Keratinocyte (primary cell): ENCODE measurements at regions not wholly inside any gene's neighbourhood (a gene's known extent, or its start where the extent isn't known, plus 50 kb on each side); places are given as distances from the start of the nearest gene placed in this dataset.

Source experiments
- DNase-seq: peaks from one replicate; pipeline ENCODE4 v3.0.0-alpha.2; 2011; ENCODE audit warnings: low read depth, missing footprints, low spot score
- FAIRE-seq: peaks from 2 replicates; lab custom pipeline; 2011; peaks lifted over from hg19 to GRCh38; lab: Jason Lieb, UNC
- H2AFZ ChIP-seq: 2 replicates; pipeline ENCODE4 v1.6.0; 2012; ENCODE audit warnings: low read length, control low read depth, inconsistent platforms; ENCODE audit not compliant: control insufficient read depth
- H3K27ac ChIP-seq: 2 replicates; pipeline ENCODE4 v1.5.1; 2011; ENCODE audit warnings: low read length; ENCODE audit not compliant: control insufficient read depth, insufficient read depth
- H3K27me3 ChIP-seq: 3 replicates; pipeline ENCODE4 v1.6.0; 2011; ENCODE audit warnings: low read length; ENCODE audit not compliant: control insufficient read depth, insufficient read depth; ENCODE audit errors: extremely low read depth
- H3K36me3 ChIP-seq, 2 experiments: 2 replicates in 1 of 2; 3 replicates in 1 of 2; pipeline ENCODE4 v1.5.1; 2011; ENCODE audit warnings: low read length in 2 of 2, mild to moderate bottlenecking in 1 of 2; ENCODE audit not compliant: control insufficient read depth in 2 of 2, insufficient read depth in 2 of 2; ENCODE audit errors: extremely low read depth in 1 of 2
- H3K4me1 ChIP-seq: 3 replicates; pipeline ENCODE4 v1.5.1; 2011; ENCODE audit warnings: low read length; ENCODE audit not compliant: control insufficient read depth, insufficient read depth; ENCODE audit errors: extremely low read depth
- H3K4me2 ChIP-seq: 3 replicates; pipeline ENCODE4 v1.6.0; 2011; ENCODE audit warnings: low read depth, low read length; ENCODE audit not compliant: control insufficient read depth, insufficient read depth; ENCODE audit errors: extremely low read depth
- H3K4me3 ChIP-seq, 3 experiments: fragments of 200-600 bp in 1 of 3; sonication (generic) in 1 of 3; 2 replicates in 2 of 3; 3 replicates in 1 of 3; pipeline ENCODE4 v1.5.1; 2011 to 2016; ENCODE audit warnings: low read length in 3 of 3, mild to moderate bottlenecking in 3 of 3, control low read depth in 2 of 3, inconsistent platforms in 1 of 3, low read depth in 1 of 3, mixed read lengths in 1 of 3, mixed run types in 1 of 3, moderate library complexity in 1 of 3; ENCODE audit not compliant: control insufficient read depth in 2 of 3, insufficient read depth in 2 of 3; ENCODE audit errors: extremely low read depth in 1 of 3
- H3K79me2 ChIP-seq: 2 replicates; pipeline ENCODE4 v1.6.0; 2012; ENCODE audit warnings: low read length; ENCODE audit not compliant: control insufficient read depth, insufficient read depth
- H3K9ac ChIP-seq: 3 replicates; pipeline ENCODE4 v1.6.0; 2011; ENCODE audit warnings: low read length; ENCODE audit not compliant: control insufficient read depth, insufficient read depth; ENCODE audit errors: extremely low read depth
- H3K9me1 ChIP-seq: 3 replicates; pipeline ENCODE4 v1.6.0; 2011; ENCODE audit warnings: low read length; ENCODE audit not compliant: control insufficient read depth, insufficient read depth; ENCODE audit errors: extremely low read depth
- H3K9me3 ChIP-seq: 2 replicates; pipeline ENCODE4 v1.5.1; 2012; ENCODE audit warnings: low read depth, low read length; ENCODE audit not compliant: control insufficient read depth
- H4K20me1 ChIP-seq: 3 replicates; pipeline ENCODE4 v1.6.0; 2011; ENCODE audit warnings: low read length; ENCODE audit not compliant: control insufficient read depth, insufficient read depth; ENCODE audit errors: extremely low read depth
- EZH2 ChIP-seq: IDR thresholded peaks from one replicate; pipeline ENCODE4 v1.6.1; 2012; ENCODE audit warnings: inconsistent platforms, mild to moderate bottlenecking, low read length, moderate library complexity
- dilution Hi-C: fragments of 300-500 bp; cut with MboI; formaldehyde crosslinking; loops from one replicate; pipeline ENCODE4 v1.7.0; 2020; ENCODE audit warnings: low sequenced_read_pairs; ENCODE audit not compliant: extremely low pct_ligation_motif_present
- TF ChIP-seq, protein P1 (sequence below), 3 experiments: IDR thresholded peaks in 1 of 3; conservative IDR thresholded peaks in 1 of 3; optimal IDR thresholded peaks in 1 of 3; 2 replicates in 2 of 3; 3 replicates in 1 of 3; pipeline versions ENCODE3 to v1.5.1; 2011; ENCODE audit warnings: low read length in 3 of 3, mild to moderate bottlenecking in 3 of 3, moderate library complexity in 2 of 3, control low read depth in 1 of 3, inconsistent platforms in 1 of 3; ENCODE audit not compliant: insufficient read depth in 2 of 3; ENCODE audit errors: extremely low read depth in 1 of 3

DNA sequence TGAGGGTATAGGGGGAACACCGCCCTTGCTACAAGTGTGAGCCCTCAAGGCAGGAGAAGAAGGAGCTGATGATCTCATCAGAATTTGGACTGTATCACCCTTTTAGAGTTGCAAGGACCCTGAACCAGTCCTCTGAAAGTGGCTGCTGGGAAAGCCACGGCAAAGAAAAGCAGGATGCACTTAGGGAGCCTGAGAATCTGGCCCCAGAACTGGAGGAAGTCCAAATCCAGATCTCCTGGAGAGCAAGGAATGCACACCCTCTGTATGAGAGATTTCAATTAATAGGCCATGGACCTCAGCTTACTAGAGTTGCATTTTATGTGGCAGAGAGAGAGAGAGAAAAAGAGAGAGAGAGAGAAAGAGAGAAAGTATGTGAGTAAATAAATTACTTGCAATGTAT is 662.9 kb downstream of the CCSER2 start:
- Histone ChIP-seq H4K20me1 (no peaks in the 10 kb centered on the region), H3K36me3 (no peaks in the 10 kb centered on the region), H3K9ac (no peak overlapping the region), H3K9me3 (no peaks in the 10 kb centered on the region), H3K9me1 (no peaks in the 10 kb centered on the region), H3K4me3 (no peak overlapping the region), H3K79me2 (no peaks in the 10 kb centered on the region), H2AFZ (no peak overlapping the region), H3K27ac (no peak overlapping the region), H3K4me2 (no peak overlapping the region), H3K27me3 (no peaks in the 10 kb centered on the region), H3K4me1 (no peaks in the 10 kb centered on the region)
- DNase-seq (no peak), FAIRE-seq (no peak)
- dilution Hi-C loops = no loop called here
- no peak for TF ChIP-seq EZH2
- TF ChIP-seq, protein P1, sequence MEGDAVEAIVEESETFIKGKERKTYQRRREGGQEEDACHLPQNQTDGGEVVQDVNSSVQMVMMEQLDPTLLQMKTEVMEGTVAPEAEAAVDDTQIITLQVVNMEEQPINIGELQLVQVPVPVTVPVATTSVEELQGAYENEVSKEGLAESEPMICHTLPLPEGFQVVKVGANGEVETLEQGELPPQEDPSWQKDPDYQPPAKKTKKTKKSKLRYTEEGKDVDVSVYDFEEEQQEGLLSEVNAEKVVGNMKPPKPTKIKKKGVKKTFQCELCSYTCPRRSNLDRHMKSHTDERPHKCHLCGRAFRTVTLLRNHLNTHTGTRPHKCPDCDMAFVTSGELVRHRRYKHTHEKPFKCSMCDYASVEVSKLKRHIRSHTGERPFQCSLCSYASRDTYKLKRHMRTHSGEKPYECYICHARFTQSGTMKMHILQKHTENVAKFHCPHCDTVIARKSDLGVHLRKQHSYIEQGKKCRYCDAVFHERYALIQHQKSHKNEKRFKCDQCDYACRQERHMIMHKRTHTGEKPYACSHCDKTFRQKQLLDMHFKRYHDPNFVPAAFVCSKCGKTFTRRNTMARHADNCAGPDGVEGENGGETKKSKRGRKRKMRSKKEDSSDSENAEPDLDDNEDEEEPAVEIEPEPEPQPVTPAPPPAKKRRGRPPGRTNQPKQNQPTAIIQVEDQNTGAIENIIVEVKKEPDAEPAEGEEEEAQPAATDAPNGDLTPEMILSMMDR (optimal IDR thresholded peaks at IDR 0.05 in 1 of 3, IDR thresholded peaks at IDR 0.05 in 1 of 3, conservative IDR thresholded peaks at IDR 0.05 in 1 of 3; ENCODE audit: extremely low read depth in 1 of 3, insufficient read depth in 2 of 3, low read length in 3 of 3) = no peak

DNA sequence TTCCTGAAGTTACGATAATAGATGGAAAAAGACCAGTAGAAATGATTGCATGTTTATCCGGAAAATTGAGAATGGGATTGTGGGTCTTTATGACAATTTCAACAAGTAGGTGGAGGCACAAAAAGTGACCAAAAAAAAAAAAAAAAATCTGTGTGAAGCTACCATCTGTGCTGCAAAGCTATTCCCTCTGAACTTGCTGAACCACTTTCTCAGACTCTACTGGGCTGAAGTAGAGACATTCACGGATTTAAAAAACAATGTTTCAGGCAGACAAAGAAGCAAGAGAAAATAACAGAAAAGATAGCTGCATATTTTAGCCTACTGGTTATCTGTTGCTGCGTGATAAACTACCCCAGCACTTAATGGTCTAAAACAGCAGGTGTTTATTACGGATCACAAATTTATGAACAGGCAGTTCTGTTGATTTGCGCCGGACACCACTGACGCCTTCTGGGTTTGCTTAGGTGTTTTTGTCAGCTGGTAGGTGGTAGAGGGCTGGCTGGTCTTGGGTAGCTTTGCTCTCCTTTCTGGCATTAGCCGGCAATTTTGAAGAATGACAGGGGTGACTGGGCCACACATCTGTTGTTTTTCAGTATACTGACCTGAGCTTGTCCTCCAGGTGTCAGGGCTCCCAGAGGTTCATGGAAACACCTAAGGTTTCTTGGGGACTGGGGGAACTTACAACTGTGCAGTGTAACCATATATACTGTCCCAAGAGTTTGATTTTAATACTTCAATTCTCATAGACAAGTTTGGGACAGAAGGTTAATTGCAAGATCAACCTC is 665.1 kb downstream of the CCSER2 start:
- Histone ChIP-seq H3K79me2 (no peaks in the 10 kb centered on the region), H3K27me3 (no peaks in the 10 kb centered on the region), H2AFZ (no peak overlapping the region), H3K4me2 (no peak overlapping the region), H3K4me1 (no peaks in the 10 kb centered on the region), H3K9ac (no peak overlapping the region), H3K27ac (no peak overlapping the region), H3K9me1 (no peaks in the 10 kb centered on the region), H3K4me3 (no peak overlapping the region), H4K20me1 (no peaks in the 10 kb centered on the region), H3K9me3 (no peaks in the 10 kb centered on the region), H3K36me3 (no peaks in the 10 kb centered on the region)
- FAIRE-seq = no peak
- dilution Hi-C loops = no loop called here
- no peak for DNase-seq
- TF ChIP-seq, protein P1 (optimal IDR thresholded peaks at IDR 0.05 in 1 of 3, IDR thresholded peaks at IDR 0.05 in 1 of 3, conservative IDR thresholded peaks at IDR 0.05 in 1 of 3; ENCODE audit: extremely low read depth in 1 of 3, insufficient read depth in 2 of 3, low read length in 3 of 3) = no peak
- no peak for TF ChIP-seq EZH2
